ENCODE measurements at regions not wholly inside any gene's neighbourhood (a gene's known extent, or its start where the extent isn't known, plus 50 kb on each side); places are given as distances from the start of the nearest gene placed in this dataset.

DNA sequence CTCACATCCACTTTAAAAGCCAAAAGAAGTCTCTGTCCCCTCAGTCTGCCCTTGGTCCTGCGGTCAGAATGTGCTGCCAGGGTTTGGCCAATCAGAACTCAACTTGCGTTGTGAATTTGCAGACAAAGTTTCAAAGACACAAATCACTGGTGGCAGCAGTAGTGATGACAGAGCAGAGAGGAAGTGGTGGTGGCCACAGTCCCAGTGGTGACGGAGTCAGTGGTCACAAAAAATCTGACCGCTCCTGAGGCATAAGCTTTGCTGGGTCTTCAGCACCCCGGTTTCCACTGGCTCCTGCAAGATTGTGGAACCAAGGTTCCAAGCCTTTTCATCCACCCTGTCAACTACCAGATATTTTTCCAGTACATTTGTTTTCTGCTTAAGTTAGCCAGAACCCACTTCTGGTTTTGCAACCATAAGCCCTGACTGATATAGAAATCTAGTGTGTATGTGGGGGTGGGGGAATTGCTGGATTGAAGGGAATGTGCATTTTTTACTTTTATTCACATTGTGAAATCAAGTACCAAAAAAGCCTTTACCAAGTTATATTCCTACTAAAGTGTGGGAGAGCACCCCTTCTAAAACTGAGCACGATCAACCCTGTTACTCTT lies 112.3 kb downstream of the TMPRSS5 start:
- WGBS, 2 experiments (ENCODE audit: low coverage in 1 of 2, low lambda C conversion rate in 2 of 2, missing lambda C conversion rate in 2 of 2) = 62 to 67% methylated on average over 6 of the region's 6 CpGs
- H3K4me1 ChIP-seq (ENCODE audit: insufficient read depth) = peaks cover 17% of the 10 kb centered on the region
- no peak overlapping the region for H2AFZ ChIP-seq
- no peaks in the 10 kb centered on the region for H3K9me3 ChIP-seq (ENCODE audit: low read depth)
- H3K36me3 ChIP-seq (ENCODE audit: low read depth) = no peaks in the 10 kb centered on the region
- peak; percentile 37 for DNase-seq
- in situ Hi-C loops (cut with MboI) = no loop called here
- peak overlapping the region; percentile 11 for H3K4me2 ChIP-seq (ENCODE audit: unreplicated experiment)
- H3K9me2 ChIP-seq (ENCODE audit: insufficient read depth) = no peaks in the 10 kb centered on the region
- TF ChIP-seq EZH2 (IDR thresholded peaks at IDR 0.05; ENCODE audit: insufficient read depth, poor library complexity, severe bottlenecking) (no peak), EZH2phosphoT487 (IDR thresholded peaks at IDR 0.05; ENCODE audit: insufficient read depth, low read depth) (no peak)
- H3K79me2 ChIP-seq (ENCODE audit: insufficient read depth) = no peaks in the 10 kb centered on the region
- H4K20me1 ChIP-seq (ENCODE audit: insufficient read depth) = no peaks in the 10 kb centered on the region
- no peak overlapping the region for H3K9ac ChIP-seq
- H3K27ac ChIP-seq = no peak overlapping the region
- no peaks in the 10 kb centered on the region for H3F3A ChIP-seq (ENCODE audit: insufficient read depth)
- H3K4me3 ChIP-seq = no peak overlapping the region
- H3K27me3 ChIP-seq (replicated peaks; ENCODE audit: insufficient read depth) = peaks cover 11% of the 10 kb centered on the region

DNA sequence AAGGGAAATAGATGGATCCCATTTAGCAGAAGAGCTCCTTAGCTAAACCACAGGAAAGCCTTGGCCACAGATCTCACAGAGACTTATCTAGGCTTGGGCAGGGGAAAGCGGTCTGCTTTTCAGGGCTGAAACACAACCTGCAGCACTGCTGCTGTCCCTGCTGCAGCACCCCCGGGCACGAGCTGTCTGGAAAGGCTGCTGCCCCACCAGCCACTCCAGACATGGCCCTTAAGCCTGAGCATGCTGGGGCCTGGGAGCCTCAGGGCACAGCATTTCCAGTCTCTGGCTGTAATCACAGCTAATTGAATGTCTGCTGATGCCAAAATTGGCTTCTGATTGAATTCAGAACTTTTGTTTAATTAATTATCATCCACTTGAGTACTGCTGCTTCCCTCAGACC lies 115.0 kb downstream of the TMPRSS5 start:
- in situ Hi-C loops (cut with MboI) = no loop called here
- Histone ChIP-seq H3K4me1 (ENCODE audit: insufficient read depth) (peaks cover 26% of the 10 kb centered on the region), H3K79me2 (ENCODE audit: insufficient read depth) (no peaks in the 10 kb centered on the region), H2AFZ (no peak overlapping the region), H3K9me3 (ENCODE audit: low read depth) (no peaks in the 10 kb centered on the region), H3K27me3 (replicated peaks; ENCODE audit: insufficient read depth) (no peaks in the 10 kb centered on the region; the same call in 1 of the 2 replicates), H4K20me1 (ENCODE audit: insufficient read depth) (no peaks in the 10 kb centered on the region), H3K4me2 (ENCODE audit: unreplicated experiment) (no peak overlapping the region), H3F3A (ENCODE audit: insufficient read depth) (no peaks in the 10 kb centered on the region), H3K27ac (no peak overlapping the region), H3K9ac (no peak overlapping the region), H3K36me3 (ENCODE audit: low read depth) (no peaks in the 10 kb centered on the region), H3K9me2 (ENCODE audit: insufficient read depth) (no peaks in the 10 kb centered on the region), H3K4me3 (no peak overlapping the region)
- TF ChIP-seq EZH2 (IDR thresholded peaks at IDR 0.05; ENCODE audit: insufficient read depth, poor library complexity, severe bottlenecking) = no peak
- no peak for TF ChIP-seq EZH2phosphoT487 (IDR thresholded peaks at IDR 0.05; ENCODE audit: insufficient read depth, low read depth)
- WGBS, 2 experiments (ENCODE audit: low coverage in 1 of 2, low lambda C conversion rate in 2 of 2, missing lambda C conversion rate in 2 of 2) = 44 to 50% methylated on average over 3 of the region's 3 CpGs
- DNase-seq = no peak

GRCh38 chr11:113587308-113587739 lies 112.1 kb upstream of the DRD2 start:
- TF ChIP-seq EZH2phosphoT487 (IDR thresholded peaks at IDR 0.05; ENCODE audit: insufficient read depth, low read depth) = no peak
- TF ChIP-seq EZH2 (IDR thresholded peaks at IDR 0.05; ENCODE audit: insufficient read depth, poor library complexity, severe bottlenecking) = no peak
- Histone ChIP-seq H3K4me3 (no peak overlapping the region), H3K4me2 (ENCODE audit: unreplicated experiment) (no peak overlapping the region), H3K36me3 (ENCODE audit: low read depth) (no peaks in the 10 kb centered on the region), H3K9ac (no peak overlapping the region), H3F3A (ENCODE audit: insufficient read depth) (no peaks in the 10 kb centered on the region), H2AFZ (no peak overlapping the region), H4K20me1 (ENCODE audit: insufficient read depth) (no peaks in the 10 kb centered on the region), H3K9me2 (ENCODE audit: insufficient read depth) (no peaks in the 10 kb centered on the region), H3K4me1 (ENCODE audit: insufficient read depth) (peaks cover 8% of the 10 kb centered on the region), H3K79me2 (ENCODE audit: insufficient read depth) (no peaks in the 10 kb centered on the region), H3K27me3 (replicated peaks; ENCODE audit: insufficient read depth) (no peaks in the 10 kb centered on the region; the same call in 1 of the 2 replicates), H3K9me3 (ENCODE audit: low read depth) (no peaks in the 10 kb centered on the region), H3K27ac (no peak overlapping the region)
- peak; percentile 91 for DNase-seq
- 23 to 29% methylated on average over 4 of the region's 4 CpGs for WGBS, 2 experiments (ENCODE audit: low coverage in 1 of 2, low lambda C conversion rate in 2 of 2, missing lambda C conversion rate in 2 of 2)
- in situ Hi-C loops (cut with MboI) = no loop called here

- peaks cover 20% of the 10 kb centered on the region for H3K27me3 ChIP-seq (replicated peaks; ENCODE audit: insufficient read depth)
- H3K9me3 ChIP-seq (ENCODE audit: low read depth) = no peaks in the 10 kb centered on the region
- DNase-seq = no peak
- H3K9ac ChIP-seq = no peak overlapping the region
- no peak overlapping the region for H3K4me2 ChIP-seq (ENCODE audit: unreplicated experiment)
- no peaks in the 10 kb centered on the region for H3K9me2 ChIP-seq (ENCODE audit: insufficient read depth)
- H3K4me3 ChIP-seq = no peak overlapping the region
- WGBS, 2 experiments (ENCODE audit: low coverage in 1 of 2, low lambda C conversion rate in 2 of 2, missing lambda C conversion rate in 2 of 2) = 86 to 87% methylated on average over 6 of the region's 6 CpGs
- in situ Hi-C loops (cut with MboI) = no loop called here
- H3F3A ChIP-seq (ENCODE audit: insufficient read depth) = no peaks in the 10 kb centered on the region
- TF ChIP-seq EZH2phosphoT487 (IDR thresholded peaks at IDR 0.05; ENCODE audit: insufficient read depth, low read depth) (no peak), EZH2 (IDR thresholded peaks at IDR 0.05; ENCODE audit: insufficient read depth, poor library complexity, severe bottlenecking) (no peak)
- H2AFZ ChIP-seq = no peak overlapping the region
- H3K27ac ChIP-seq = no peak overlapping the region
- H3K79me2 ChIP-seq (ENCODE audit: insufficient read depth) = no peaks in the 10 kb centered on the region
- H3K36me3 ChIP-seq (ENCODE audit: low read depth) = no peaks in the 10 kb centered on the region
- no peaks in the 10 kb centered on the region for H4K20me1 ChIP-seq (ENCODE audit: insufficient read depth)
- peaks cover 8% of the 10 kb centered on the region for H3K4me1 ChIP-seq (ENCODE audit: insufficient read depth)
These were observed 109.2 kb upstream of the DRD2 start for GRCh38 chr11:113584371-113584770.

Data from GM23248 (cell line).